ENCODE measurements at regions not wholly inside any gene's neighbourhood (a gene's known extent, or its start where the extent isn't known, plus 50 kb on each side); places are given as distances from the start of the nearest gene placed in this dataset.

DNA sequence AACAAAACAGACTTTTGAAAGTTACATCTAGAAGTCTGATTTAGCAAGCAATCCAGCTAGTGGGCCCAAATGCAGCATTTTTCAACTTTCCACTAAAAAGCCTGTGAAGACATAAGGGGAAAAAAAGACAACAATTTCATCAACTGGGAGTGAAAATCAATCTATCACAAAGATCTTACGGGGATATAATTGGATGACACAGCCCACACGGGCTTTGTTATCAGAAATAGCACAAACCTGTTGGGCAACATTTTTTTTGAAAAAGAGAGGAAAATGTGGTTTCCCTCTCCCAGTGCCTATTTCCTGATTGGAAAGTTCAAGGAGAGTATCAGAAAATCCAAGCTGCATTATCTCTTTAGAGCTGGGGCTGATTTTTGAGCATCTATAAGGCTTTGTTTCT is 132.7 kb downstream of the EVA1A start:
- Histone ChIP-seq H2BK5ac (ENCODE audit: low read length) (no peak overlapping the region), H3K36me3 (ENCODE audit: control insufficient read depth, insufficient read depth, low read length) (no peaks in the 10 kb centered on the region), H3K27me3 (ENCODE audit: insufficient read depth, low read length, poor library complexity) (no peaks in the 10 kb centered on the region), H3K27ac (ENCODE audit: low read depth, low read length) (no peak overlapping the region), H3K56ac (ENCODE audit: low read length) (no peak overlapping the region), H2AK5ac (ENCODE audit: low read length) (no peak overlapping the region), H3K23ac (ENCODE audit: low read length) (no peak overlapping the region), H3K4ac (ENCODE audit: low read depth, low read length) (no peak overlapping the region), H4K5ac (ENCODE audit: low read length) (no peak overlapping the region), H3K79me1 (ENCODE audit: low read length) (no peaks in the 10 kb centered on the region), H2BK120ac (ENCODE audit: low read depth, low read length) (no peak overlapping the region), H4K8ac (ENCODE audit: low read depth, low read length) (no peak overlapping the region), H3K18ac (ENCODE audit: low read length) (no peak overlapping the region), H2BK15ac (replicated peaks; ENCODE audit: low read depth) (peak overlapping the region; percentile 19), H3K79me2 (ENCODE audit: control insufficient read depth, insufficient read depth, low read length) (no peaks in the 10 kb centered on the region), H3K4me3 (ENCODE audit: low read length) (no peak overlapping the region), H3K4me2 (ENCODE audit: low read length) (no peak overlapping the region), H3K9ac (ENCODE audit: low read length) (no peak overlapping the region), H3K4me1 (ENCODE audit: control insufficient read depth, low read depth, low read length) (peaks cover 21% of the 10 kb centered on the region)
- WGBS (ENCODE audit: extremely low coverage, insufficient coverage, low lambda C conversion rate), result no CpG with 5 or more reads among the region's 2 CpGs
- peak; percentile 67 for DNase-seq

DNA sequence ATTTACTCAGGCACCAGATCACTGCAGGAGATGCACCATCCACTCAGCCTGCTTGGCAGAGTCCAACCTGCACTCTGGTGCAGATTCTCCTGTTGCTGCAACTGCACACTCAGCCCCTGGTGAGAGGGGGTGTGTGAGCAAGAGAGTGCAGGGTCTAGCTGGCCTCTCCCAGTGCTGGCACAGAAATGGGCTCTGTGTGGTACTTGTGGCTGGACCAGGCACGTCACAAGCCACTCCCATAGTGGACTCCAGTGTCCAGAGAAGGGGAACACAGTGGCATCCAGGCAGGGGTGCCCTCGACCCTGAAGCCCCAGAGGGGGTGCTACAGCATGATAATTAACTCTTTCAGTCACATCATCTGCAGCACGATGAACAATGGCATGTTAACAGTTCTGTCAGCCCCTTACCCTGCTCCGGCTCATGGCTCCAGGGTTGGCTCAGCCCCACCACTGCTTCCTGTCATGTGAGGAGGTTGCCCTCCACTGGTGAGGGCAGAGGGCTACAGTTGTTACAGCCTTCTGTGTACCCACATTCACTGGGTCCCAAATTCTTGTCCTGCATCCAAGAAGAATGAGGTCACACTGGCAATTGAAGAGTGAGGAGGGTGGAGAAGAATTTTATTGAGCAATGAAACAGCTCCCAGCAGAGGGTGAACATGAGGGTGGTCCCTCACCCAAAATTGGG is 135.7 kb downstream of the EVA1A start:
- no peak overlapping the region for H3K56ac ChIP-seq (ENCODE audit: low read length)
- no peaks in the 10 kb centered on the region for H3K79me2 ChIP-seq (ENCODE audit: control insufficient read depth, insufficient read depth, low read length)
- H4K5ac ChIP-seq (ENCODE audit: low read length), result no peak overlapping the region
- no peak overlapping the region for H2BK120ac ChIP-seq (ENCODE audit: low read depth, low read length)
- H3K36me3 ChIP-seq (ENCODE audit: control insufficient read depth, insufficient read depth, low read length), result no peaks in the 10 kb centered on the region
- H3K9ac ChIP-seq (ENCODE audit: low read length), result no peak overlapping the region
- H3K27me3 ChIP-seq (ENCODE audit: insufficient read depth, low read length, poor library complexity), result no peaks in the 10 kb centered on the region
- H2BK15ac ChIP-seq (replicated peaks; ENCODE audit: low read depth), result no peak overlapping the region
- no peak overlapping the region for H2AK5ac ChIP-seq (ENCODE audit: low read length)
- H3K27ac ChIP-seq (ENCODE audit: low read depth, low read length), result no peak overlapping the region
- H3K79me1 ChIP-seq (ENCODE audit: low read length), result no peaks in the 10 kb centered on the region
- H3K4me3 ChIP-seq (ENCODE audit: low read length), result no peak overlapping the region
- no peak overlapping the region for H3K4ac ChIP-seq (ENCODE audit: low read depth, low read length)
- no peak overlapping the region for H3K4me2 ChIP-seq (ENCODE audit: low read length)
- no peak overlapping the region for H3K23ac ChIP-seq (ENCODE audit: low read length)
- DNase-seq, result peak; percentile 52
- H3K4me1 ChIP-seq (ENCODE audit: control insufficient read depth, low read depth, low read length), result peaks cover 12% of the 10 kb centered on the region
- H2BK5ac ChIP-seq (ENCODE audit: low read length), result no peak overlapping the region
- WGBS (ENCODE audit: extremely low coverage, insufficient coverage, low lambda C conversion rate), result no CpG with 5 or more reads among the region's 4 CpGs
- no peak overlapping the region for H3K18ac ChIP-seq (ENCODE audit: low read length)
- no peak overlapping the region for H4K8ac ChIP-seq (ENCODE audit: low read depth, low read length)

DNA sequence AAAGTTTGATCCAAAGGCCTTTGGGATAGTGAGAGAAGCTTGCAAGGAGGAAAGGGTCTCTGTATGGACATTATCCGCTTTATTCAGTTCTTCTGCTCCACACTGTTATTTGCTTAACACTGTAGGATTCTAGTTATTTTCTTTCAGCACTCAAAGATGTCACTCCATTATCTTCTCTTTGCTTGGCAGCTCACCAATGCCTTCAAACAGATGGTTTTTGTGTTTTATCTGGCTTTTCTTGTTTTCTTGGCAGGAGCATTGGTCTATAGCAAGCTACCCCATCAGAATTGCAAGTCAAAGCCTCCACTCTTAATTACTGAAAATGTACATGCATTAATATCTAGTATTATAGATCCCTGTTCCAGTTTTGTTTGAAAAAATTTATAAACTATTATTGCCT is 138.8 kb downstream of the EVA1A start:
- no peak for DNase-seq
- no peaks in the 10 kb centered on the region for H3K79me2 ChIP-seq (ENCODE audit: control insufficient read depth, insufficient read depth, low read length)
- no peak overlapping the region for H3K4me2 ChIP-seq (ENCODE audit: low read length)
- H3K4ac ChIP-seq (ENCODE audit: low read depth, low read length), result no peak overlapping the region
- WGBS (ENCODE audit: extremely low coverage, insufficient coverage, low lambda C conversion rate), result no CpG with 5 or more reads among the region's 1 CpG
- H2BK15ac ChIP-seq (replicated peaks; ENCODE audit: low read depth), result no peak overlapping the region
- no peak overlapping the region for H3K56ac ChIP-seq (ENCODE audit: low read length)
- no peak overlapping the region for H4K8ac ChIP-seq (ENCODE audit: low read depth, low read length)
- no peaks in the 10 kb centered on the region for H3K36me3 ChIP-seq (ENCODE audit: control insufficient read depth, insufficient read depth, low read length)
- H3K9ac ChIP-seq (ENCODE audit: low read length), result no peak overlapping the region
- no peak overlapping the region for H3K27ac ChIP-seq (ENCODE audit: low read depth, low read length)
- H3K23ac ChIP-seq (ENCODE audit: low read length), result no peak overlapping the region
- H3K79me1 ChIP-seq (ENCODE audit: low read length), result no peaks in the 10 kb centered on the region
- no peak overlapping the region for H4K5ac ChIP-seq (ENCODE audit: low read length)
- no peaks in the 10 kb centered on the region for H3K27me3 ChIP-seq (ENCODE audit: insufficient read depth, low read length, poor library complexity)
- H2BK5ac ChIP-seq (ENCODE audit: low read length), result no peak overlapping the region
- H2BK120ac ChIP-seq (ENCODE audit: low read depth, low read length), result no peak overlapping the region
- H3K4me1 ChIP-seq (ENCODE audit: control insufficient read depth, low read depth, low read length), result peaks cover under 1% of the 10 kb centered on the region
- H3K18ac ChIP-seq (ENCODE audit: low read length), result no peak overlapping the region
- H3K4me3 ChIP-seq (ENCODE audit: low read length), result no peak overlapping the region
- no peak overlapping the region for H2AK5ac ChIP-seq (ENCODE audit: low read length)

DNA sequence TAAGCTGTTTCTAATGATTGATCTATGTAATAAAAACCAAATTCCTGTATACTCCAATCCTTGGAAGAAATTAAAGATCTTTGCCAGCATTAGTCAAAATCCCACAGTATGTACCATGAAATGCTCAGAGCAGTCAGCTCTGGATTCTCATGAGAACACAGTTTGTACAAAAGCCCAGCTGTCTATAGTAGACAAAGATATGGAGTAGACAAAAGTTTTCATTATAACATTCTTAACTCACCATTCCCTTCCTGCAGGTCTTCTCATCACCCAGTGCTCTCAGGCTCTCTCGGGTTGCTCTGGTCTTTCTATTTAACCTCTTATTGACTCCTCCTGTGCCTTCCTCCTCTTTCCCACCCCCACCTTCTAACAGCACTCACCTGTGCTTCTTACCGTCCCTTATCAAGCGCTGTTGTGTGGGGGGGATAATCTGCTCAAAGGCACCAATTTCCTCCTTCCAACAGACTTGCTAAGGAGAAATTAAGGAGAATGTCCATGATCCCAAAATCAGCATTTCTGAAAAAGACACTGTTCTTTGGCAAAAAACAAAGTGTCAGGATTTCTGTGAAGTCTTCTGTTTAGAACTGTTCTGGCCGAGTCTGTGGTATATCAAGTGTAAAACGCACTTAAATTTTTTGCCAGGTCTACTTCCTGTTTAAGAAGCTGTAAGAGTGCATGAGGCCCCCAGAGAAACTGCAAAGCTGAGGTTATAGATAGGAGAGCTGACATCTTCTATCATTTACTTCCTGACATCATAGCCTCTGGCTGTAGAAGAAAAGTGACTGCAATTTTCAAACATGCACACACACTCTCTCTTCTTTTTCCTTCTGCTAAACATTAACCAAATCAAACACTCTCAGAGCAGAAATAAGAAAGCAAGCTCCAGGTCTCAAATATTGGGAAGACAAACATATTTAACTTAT is 144.1 kb downstream of the EVA1A start:
- Histone ChIP-seq H3K23ac (ENCODE audit: low read length) (no peak overlapping the region), H2BK15ac (replicated peaks; ENCODE audit: low read depth) (peak overlapping the region; percentile 8), H3K4me2 (ENCODE audit: low read length) (no peak overlapping the region), H3K79me2 (ENCODE audit: control insufficient read depth, insufficient read depth, low read length) (no peaks in the 10 kb centered on the region), H3K56ac (ENCODE audit: low read length) (no peak overlapping the region), H3K4me1 (ENCODE audit: control insufficient read depth, low read depth, low read length) (peaks cover 7% of the 10 kb centered on the region), H3K27ac (ENCODE audit: low read depth, low read length) (no peak overlapping the region), H2BK120ac (ENCODE audit: low read depth, low read length) (no peak overlapping the region), H2BK5ac (ENCODE audit: low read length) (no peak overlapping the region), H2AK5ac (ENCODE audit: low read length) (no peak overlapping the region), H3K4ac (ENCODE audit: low read depth, low read length) (no peak overlapping the region), H4K5ac (ENCODE audit: low read length) (no peak overlapping the region), H3K79me1 (ENCODE audit: low read length) (no peaks in the 10 kb centered on the region), H3K36me3 (ENCODE audit: control insufficient read depth, insufficient read depth, low read length) (no peaks in the 10 kb centered on the region), H3K4me3 (ENCODE audit: low read length) (no peak overlapping the region), H3K27me3 (ENCODE audit: insufficient read depth, low read length, poor library complexity) (no peaks in the 10 kb centered on the region), H4K8ac (ENCODE audit: low read depth, low read length) (no peak overlapping the region), H3K9ac (ENCODE audit: low read length) (no peak overlapping the region), H3K18ac (ENCODE audit: low read length) (peak overlapping the region; percentile 9)
- no CpG with 5 or more reads among the region's 5 CpGs for WGBS (ENCODE audit: extremely low coverage, insufficient coverage, low lambda C conversion rate)
- DNase-seq, result no peak

DNA sequence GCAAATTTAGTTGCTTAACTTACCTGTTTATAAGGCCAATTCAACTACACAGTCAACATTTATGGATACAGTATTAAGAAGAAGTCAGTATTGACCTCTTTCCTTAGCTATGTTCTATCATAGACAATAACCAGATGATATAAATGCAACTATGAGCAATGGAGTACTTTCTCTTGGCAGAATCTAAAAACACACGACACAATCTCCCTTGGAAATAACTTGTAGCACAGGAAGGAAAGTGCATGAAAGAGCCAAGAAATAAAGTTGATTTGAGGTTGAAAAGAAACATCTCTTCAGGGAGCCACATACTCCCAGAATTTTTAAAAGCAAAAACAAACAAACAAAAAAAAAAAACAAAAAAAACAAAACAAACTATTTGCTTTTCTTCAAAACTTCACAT is 145.0 kb downstream of the EVA1A start:
- Histone ChIP-seq H3K18ac (ENCODE audit: low read length) (no peak overlapping the region), H3K4me2 (ENCODE audit: low read length) (no peak overlapping the region), H4K8ac (ENCODE audit: low read depth, low read length) (no peak overlapping the region), H2BK120ac (ENCODE audit: low read depth, low read length) (no peak overlapping the region), H3K36me3 (ENCODE audit: control insufficient read depth, insufficient read depth, low read length) (no peaks in the 10 kb centered on the region), H3K27ac (ENCODE audit: low read depth, low read length) (no peak overlapping the region), H2BK15ac (replicated peaks; ENCODE audit: low read depth) (no peak overlapping the region), H3K79me1 (ENCODE audit: low read length) (no peaks in the 10 kb centered on the region), H3K4me1 (ENCODE audit: control insufficient read depth, low read depth, low read length) (peaks cover 7% of the 10 kb centered on the region), H3K79me2 (ENCODE audit: control insufficient read depth, insufficient read depth, low read length) (no peaks in the 10 kb centered on the region), H3K9ac (ENCODE audit: low read length) (no peak overlapping the region), H2AK5ac (ENCODE audit: low read length) (no peak overlapping the region), H3K4me3 (ENCODE audit: low read length) (no peak overlapping the region), H3K56ac (ENCODE audit: low read length) (no peak overlapping the region), H3K4ac (ENCODE audit: low read depth, low read length) (no peak overlapping the region), H4K5ac (ENCODE audit: low read length) (no peak overlapping the region), H3K27me3 (ENCODE audit: insufficient read depth, low read length, poor library complexity) (no peaks in the 10 kb centered on the region), H2BK5ac (ENCODE audit: low read length) (no peak overlapping the region), H3K23ac (ENCODE audit: low read length) (no peak overlapping the region)
- no peak for DNase-seq
- no CpG with 5 or more reads among the region's 1 CpG for WGBS (ENCODE audit: extremely low coverage, insufficient coverage, low lambda C conversion rate)

All from mesendoderm (in vitro differentiated cells).